Mesenchymal stem cell (in vitro differentiated cells and primary cell): ENCODE measurements at regions not wholly inside any gene's neighbourhood (a gene's known extent, or its start where the extent isn't known, plus 50 kb on each side); places are given as distances from the start of the nearest gene placed in this dataset.

ENCODE experiments used
- DNase-seq: peaks from one replicate; pipeline ENCODE4 v3.0.0-alpha.2; 2013
- H2AFZ ChIP-seq: one replicate; pipeline ENCODE4 v1.6.1; 2013; ENCODE audit warnings: low read depth, mild to moderate bottlenecking, control low read depth, inconsistent platforms, low read length, moderate library complexity
- H2AK5ac ChIP-seq: 2 replicates; pipeline ENCODE4 v1.6.1; 2013; ENCODE audit warnings: low read length, moderate library complexity, mild to moderate bottlenecking, inconsistent platforms; ENCODE audit not compliant: severe bottlenecking
- H2BK120ac ChIP-seq: one replicate; pipeline ENCODE4 v1.6.1; 2013; ENCODE audit warnings: low read depth, mild to moderate bottlenecking, inconsistent platforms, low read length, moderate library complexity
- H2BK12ac ChIP-seq, 2 experiments: one replicate each; pipeline ENCODE4 v1.6.1; 2013; ENCODE audit warnings: inconsistent platforms in 2 of 2, low read length in 2 of 2, mild to moderate bottlenecking in 2 of 2, moderate library complexity in 2 of 2, control low read depth in 1 of 2
- H2BK15ac ChIP-seq: one replicate; pipeline ENCODE4 v1.6.1; 2013; ENCODE audit warnings: mild to moderate bottlenecking, low read depth, inconsistent platforms; ENCODE audit not compliant: poor library complexity, severe bottlenecking
- H2BK5ac ChIP-seq: 2 replicates; pipeline ENCODE4 v1.6.1; 2013; ENCODE audit warnings: low read depth, mild to moderate bottlenecking, low read length, control low read depth, inconsistent platforms; ENCODE audit not compliant: poor library complexity, severe bottlenecking
- H3K14ac ChIP-seq, 2 experiments: one replicate each; pipeline ENCODE4 v1.6.1; 2013; ENCODE audit warnings: inconsistent platforms in 2 of 2, low read length in 2 of 2, control low read depth in 1 of 2, mild to moderate bottlenecking in 1 of 2, moderate library complexity in 1 of 2
- H3K18ac ChIP-seq, 2 experiments: one replicate each; pipeline ENCODE4 v1.6.1; 2013; ENCODE audit warnings: inconsistent platforms in 2 of 2, low read length in 2 of 2, control low read depth in 1 of 2, low read depth in 1 of 2, mild to moderate bottlenecking in 1 of 2
- H3K23ac ChIP-seq, 2 experiments: one replicate each; pipeline ENCODE4 v1.6.1; 2013; ENCODE audit warnings: inconsistent platforms in 2 of 2, low read length in 2 of 2, mild to moderate bottlenecking in 2 of 2, moderate library complexity in 2 of 2, control low read depth in 1 of 2
- H3K27ac ChIP-seq: 2 replicates; pipeline ENCODE4 v1.5.1; 2013; ENCODE audit warnings: mild to moderate bottlenecking, moderate library complexity, low read length, control low read depth, inconsistent platforms; ENCODE audit not compliant: poor library complexity, severe bottlenecking
- H3K27me3 ChIP-seq, 2 experiments: 2 replicates each; pipeline versions ENCODE4 v1.6.1 to v1.7.0; 2013; ENCODE audit warnings: low read length in 2 of 2, mild to moderate bottlenecking in 2 of 2, moderate library complexity in 2 of 2, control low read depth in 1 of 2, inconsistent platforms in 1 of 2; ENCODE audit not compliant: control insufficient read depth in 1 of 2, insufficient read depth in 1 of 2
- H3K36me3 ChIP-seq, 2 experiments: 2 replicates each; pipeline versions ENCODE4 v1.6.1 to v1.7.0; 2013; ENCODE audit warnings: low read length in 2 of 2, control low read depth in 1 of 2, inconsistent platforms in 1 of 2, low read depth in 1 of 2, mild to moderate bottlenecking in 1 of 2; ENCODE audit not compliant: insufficient read depth in 2 of 2, control insufficient read depth in 1 of 2
- H3K4ac ChIP-seq, 2 experiments: one replicate each; pipeline ENCODE4 v1.6.1; 2013; ENCODE audit warnings: inconsistent platforms in 2 of 2, low read length in 2 of 2, mild to moderate bottlenecking in 2 of 2, moderate library complexity in 2 of 2, control low read depth in 1 of 2, low read depth in 1 of 2
- H3K4me1 ChIP-seq: 2 replicates; pipeline ENCODE4 v1.6.1; 2013; ENCODE audit warnings: low read depth, low read length, control low read depth; ENCODE audit not compliant: control insufficient read depth, insufficient read depth
- H3K4me2 ChIP-seq: 2 replicates; pipeline ENCODE4 v1.6.1; 2013; ENCODE audit warnings: low read length, mild to moderate bottlenecking, inconsistent platforms; ENCODE audit not compliant: poor library complexity, severe bottlenecking
- H3K4me3 ChIP-seq, 2 experiments: 2 replicates each; pipeline versions ENCODE4 v1.5.1 to v1.7.0; 2013; ENCODE audit warnings: low read length in 2 of 2, mild to moderate bottlenecking in 2 of 2, control low read depth in 1 of 2, low read depth in 1 of 2; ENCODE audit not compliant: insufficient read depth in 1 of 2
- H3K79me1 ChIP-seq: replicated peaks from 2 replicates; pipeline ENCODE4 v1.6.1; 2013; ENCODE audit warnings: mild to moderate bottlenecking, control low read depth, low read length, inconsistent platforms; ENCODE audit not compliant: poor library complexity, severe bottlenecking
- H3K9ac ChIP-seq: 2 replicates; pipeline ENCODE4 v1.7.0; 2013; ENCODE audit warnings: mild to moderate bottlenecking, low read length, moderate library complexity
- H3K9me3 ChIP-seq: 2 replicates; pipeline ENCODE4 v1.7.0; 2013; ENCODE audit warnings: mild to moderate bottlenecking, low read length; ENCODE audit not compliant: control insufficient read depth
- H4K8ac ChIP-seq: one replicate; pipeline ENCODE4 v1.6.1; 2013; ENCODE audit warnings: inconsistent platforms, mild to moderate bottlenecking, low read length, moderate library complexity
- H4K91ac ChIP-seq: one replicate; pipeline ENCODE4 v1.6.1; 2013; ENCODE audit warnings: mild to moderate bottlenecking, low read length, inconsistent platforms
- WGBS: methylation state at CpG from one replicate; pipeline ENCODE4 v1.1.7; 2013; ENCODE audit warnings: mixed read lengths; 5-methylcytosine and 5-hydroxymethylcytosine counted together

GRCh38 chr13:77994166-77994565, 75.5 kb upstream of the EDNRB start:
- Histone ChIP-seq H3K14ac (no peak overlapping the region), H4K91ac (no peak overlapping the region), H3K27me3 (no peaks in the 10 kb centered on the region), H3K4me2 (no peak overlapping the region), H3K4me3 (no peak overlapping the region), H3K4ac (no peak overlapping the region), H2BK5ac (no peak overlapping the region), H3K4me1 (no peaks in the 10 kb centered on the region), H2AK5ac (no peak overlapping the region), H4K8ac (no peak overlapping the region), H3K27ac (no peak overlapping the region), H3K23ac (no peak overlapping the region), H3K9me3 (no peaks in the 10 kb centered on the region), H3K36me3 (no peaks in the 10 kb centered on the region), H3K79me1 (no peaks in the 10 kb centered on the region), H3K18ac (no peak overlapping the region), H2BK120ac (no peak overlapping the region), H2AFZ (no peak overlapping the region), H2BK12ac (no peak overlapping the region), H3K9ac (no peak overlapping the region), H2BK15ac (no peak overlapping the region)
- DNase-seq: no peak
- WGBS: 95% methylated on average over 2 of the region's 3 CpGs

GRCh38 chr13:77991003-77991402, 72.4 kb upstream of the EDNRB start:
- Histone ChIP-seq H2BK15ac (no peak overlapping the region), H2BK5ac (no peak overlapping the region), H3K9ac (no peak overlapping the region), H3K18ac (no peak overlapping the region), H3K27me3 (no peaks in the 10 kb centered on the region), H3K4me1 (peaks cover 2% of the 10 kb centered on the region), H3K4me2 (no peak overlapping the region), H3K36me3 (no peaks in the 10 kb centered on the region), H2AK5ac (no peak overlapping the region), H3K4me3 (no peak overlapping the region), H3K27ac (no peak overlapping the region), H2BK12ac (no peak overlapping the region), H3K23ac (no peak overlapping the region), H4K8ac (no peak overlapping the region), H4K91ac (no peak overlapping the region), H3K79me1 (no peaks in the 10 kb centered on the region), H2AFZ (no peak overlapping the region), H3K9me3 (no peaks in the 10 kb centered on the region), H3K4ac (no peak overlapping the region), H2BK120ac (no peak overlapping the region), H3K14ac (no peak overlapping the region)
- no peak for DNase-seq
- 76% methylated on average over 4 of the region's 4 CpGs for WGBS

DNA sequence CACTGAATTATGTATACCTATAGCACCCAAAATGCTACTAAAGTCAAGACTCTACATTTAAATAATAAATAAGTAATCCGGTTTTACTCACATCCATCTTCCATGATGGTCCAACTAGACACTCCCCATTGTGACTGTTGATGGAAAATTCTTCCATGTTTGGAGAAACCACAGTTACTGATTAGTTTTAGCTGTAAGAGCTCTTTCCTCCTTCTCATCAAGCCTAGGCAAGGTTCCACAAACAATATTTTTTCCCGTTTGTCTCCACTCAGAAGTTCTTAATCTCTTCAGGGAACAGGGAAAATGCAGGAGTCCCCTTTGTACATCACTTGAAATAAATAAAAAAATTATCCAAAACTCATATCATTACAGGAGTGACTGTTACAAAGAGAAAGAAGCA, 70.7 kb upstream of the EDNRB start:
- Histone ChIP-seq H2BK15ac (no peak overlapping the region), H3K4me3 (no peak overlapping the region)

DNA sequence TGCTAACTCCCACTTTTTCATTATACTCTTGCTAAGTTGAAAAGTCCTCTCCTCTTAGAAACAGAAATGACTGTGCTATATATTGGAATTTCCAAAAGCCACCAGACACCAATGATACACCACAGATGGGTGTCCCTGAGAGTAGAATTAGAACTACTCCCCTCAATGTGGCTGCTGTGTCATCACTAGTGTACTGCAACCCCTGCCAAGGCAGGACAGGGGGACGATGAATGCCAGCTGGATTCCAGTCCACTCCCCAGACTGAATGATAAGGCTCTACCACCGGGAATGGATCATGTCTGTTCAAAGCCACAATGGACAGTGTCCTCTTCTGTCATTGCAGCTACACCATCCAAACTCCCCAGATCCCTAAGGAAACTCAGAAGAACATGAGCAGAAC, 69.7 kb upstream of the EDNRB start:
- H2BK120ac ChIP-seq: no peak overlapping the region
- peaks cover 2% of the 10 kb centered on the region for H3K4me1 ChIP-seq
- H3K23ac ChIP-seq: no peak overlapping the region
- no peak overlapping the region for H4K8ac ChIP-seq
- H3K9ac ChIP-seq: no peak overlapping the region
- no peak overlapping the region for H3K4ac ChIP-seq
- H3K14ac ChIP-seq: no peak overlapping the region
- no peak overlapping the region for H2BK5ac ChIP-seq
- no peak overlapping the region for H2BK15ac ChIP-seq
- no peaks in the 10 kb centered on the region for H3K27me3 ChIP-seq
- H2AK5ac ChIP-seq: no peak overlapping the region
- H4K91ac ChIP-seq: no peak overlapping the region
- no peak overlapping the region for H3K18ac ChIP-seq
- DNase-seq: no peak
- H3K27ac ChIP-seq: no peak overlapping the region
- no peak overlapping the region for H2BK12ac ChIP-seq
- H3K36me3 ChIP-seq: no peaks in the 10 kb centered on the region
- WGBS: 100% methylated on average over 2 of the region's 2 CpGs
- no peak overlapping the region for H3K4me3 ChIP-seq
- no peak overlapping the region for H3K4me2 ChIP-seq
- no peaks in the 10 kb centered on the region for H3K79me1 ChIP-seq
- H3K9me3 ChIP-seq: no peaks in the 10 kb centered on the region
- no peak overlapping the region for H2AFZ ChIP-seq

More for the DNA sequence above, 70.7 kb upstream of the EDNRB start:
- H3K27ac ChIP-seq: no peak overlapping the region
- no peak overlapping the region for H2BK12ac ChIP-seq
- no peak overlapping the region for H3K18ac ChIP-seq
- H3K14ac ChIP-seq: no peak overlapping the region
- DNase-seq: no peak
- WGBS: 100% methylated on average over 2 of the region's 2 CpGs
- H2AK5ac ChIP-seq: no peak overlapping the region
- no peak overlapping the region for H2BK120ac ChIP-seq
- H3K4me2 ChIP-seq: no peak overlapping the region
- no peak overlapping the region for H4K91ac ChIP-seq
- no peak overlapping the region for H4K8ac ChIP-seq
- no peak overlapping the region for H3K9ac ChIP-seq
- H3K4me1 ChIP-seq: peaks cover 2% of the 10 kb centered on the region
- H3K27me3 ChIP-seq: no peaks in the 10 kb centered on the region
- H2BK5ac ChIP-seq: no peak overlapping the region
- no peaks in the 10 kb centered on the region for H3K36me3 ChIP-seq
- H3K9me3 ChIP-seq: no peaks in the 10 kb centered on the region
- no peaks in the 10 kb centered on the region for H3K79me1 ChIP-seq
- H2AFZ ChIP-seq: no peak overlapping the region
- no peak overlapping the region for H3K23ac ChIP-seq
- H3K4ac ChIP-seq: no peak overlapping the region
